ENCODE measurements at regions not wholly inside any gene's neighbourhood (a gene's known extent, or its start where the extent isn't known, plus 50 kb on each side); places are given as distances from the start of the nearest gene placed in this dataset.

- no peak for TF ChIP-seq TARDBP (IDR thresholded peaks at IDR 0.05; ENCODE audit: borderline replicate concordance)
- no peak for TF ChIP-seq SPI1 (IDR thresholded peaks at IDR 0.05; ENCODE audit: borderline replicate concordance, insufficient read depth, low read depth, low read length)
- no peak for TF ChIP-seq CTCF (IDR thresholded peaks at IDR 0.05 in 2 of 3, conservative IDR thresholded peaks at IDR 0.05 in 1 of 3; ENCODE audit: control insufficient read depth in 2 of 3, extremely low read depth in 1 of 3, insufficient read depth in 1 of 3, low read depth in 3 of 3, low read length in 3 of 3)
- no peak for TF ChIP-seq TAF1 (IDR thresholded peaks at IDR 0.05; ENCODE audit: borderline replicate concordance, low read depth, low read length)
- no peak for TF ChIP-seq GATAD2B (conservative IDR thresholded peaks at IDR 0.05; ENCODE audit: low read depth)
Measured at GRCh38 chr13:74593688-74594087, 459.5 kb upstream of the KLF12 start.
